B cell (primary cell): ENCODE measurements at regions not wholly inside any gene's neighbourhood (a gene's known extent, or its start where the extent isn't known, plus 50 kb on each side); places are given as distances from the start of the nearest gene placed in this dataset.

Experiments
- ATAC-seq: fragments of 200-7000 bp; cut with Tn5 transposase; one replicate; pipeline ENCODE4 v1.10.0; 2021; ENCODE audit warnings: low read depth, mild to moderate bottlenecking, moderate number of reproducible peaks, moderate library complexity
- CTCF ChIA-PET: fragments of 350-600 bp; sonication (Branson Sonifier 250); formaldehyde crosslinking; loops from one replicate; lab custom pipeline; 2021; ENCODE audit warnings: antibody characterized with exemption, inconsistent platforms; lab: Charles Lee
- POLR2A ChIA-PET: fragments of 350-600 bp; sonication (Branson Sonifier 250); formaldehyde crosslinking; loops from one replicate; lab custom pipeline; 2021; ENCODE audit warnings: antibody characterized with exemption; lab: Charles Lee
- DNase-seq: peaks from one replicate; pipeline ENCODE4 v3.0.0; 2013
- H2AFZ ChIP-seq: 2 replicates; pipeline ENCODE4 v1.6.1; 2012; ENCODE audit warnings: mild to moderate bottlenecking, low read depth, low read length; ENCODE audit not compliant: insufficient read depth, poor library complexity, severe bottlenecking
- H3K27ac ChIP-seq, 2 donors: 1 replicate in 1 of 2; 2 replicates in 1 of 2; pipeline ENCODE4 v1.5.1; 2012 to 2013; ENCODE audit warnings: low read length in 2 of 2, mild to moderate bottlenecking in 2 of 2, moderate library complexity in 1 of 2
- H3K27me3 ChIP-seq, 4 experiments: fragments of 200-600 bp in 1 of 4; sonication (generic) in 1 of 4; replicated peaks in 1 of 4; 1 replicate in 2 of 4; 2 replicates in 2 of 4; pipeline versions ENCODE4 v1.6.1 to v1.7.0; 2013 to 2016; ENCODE audit warnings: low read length in 3 of 4, mild to moderate bottlenecking in 2 of 4, mixed read lengths in 1 of 4, moderate library complexity in 1 of 4; ENCODE audit not compliant: insufficient read depth in 4 of 4, control insufficient read depth in 3 of 4; ENCODE audit errors: control extremely low read depth in 1 of 4
- H3K36me3 ChIP-seq, 2 experiments: replicated peaks in 1 of 2; 1 replicate in 1 of 2; 2 replicates in 1 of 2; pipeline versions ENCODE4 v1.6.1 to v1.7.1; 2013; ENCODE audit warnings: low read length in 1 of 2; ENCODE audit not compliant: insufficient read depth in 2 of 2, control insufficient read depth in 1 of 2; ENCODE audit errors: control extremely low read depth in 1 of 2, extremely low read depth in 1 of 2
- H3K4me1 ChIP-seq, 2 donors: fragments of 200-600 bp in 1 of 2; sonication (generic) in 1 of 2; 1 replicate in 1 of 2; 2 replicates in 1 of 2; pipeline versions ENCODE4 v1.5.1 to v1.6.1; 2013 to 2017; ENCODE audit warnings: low read length in 2 of 2; ENCODE audit not compliant: control insufficient read depth in 2 of 2, insufficient read depth in 2 of 2
- H3K4me2 ChIP-seq: replicated peaks from 2 replicates; pipeline ENCODE3; 2012; ENCODE audit warnings: mild to moderate bottlenecking, low read depth, low read length; ENCODE audit not compliant: poor library complexity, severe bottlenecking
- H3K4me3 ChIP-seq, 5 experiments: fragments of 200-600 bp in 1 of 5; sonication (generic) in 1 of 5; 1 replicate in 3 of 5; 2 replicates in 2 of 5; pipeline versions ENCODE4 v1.5.1 to v1.7.0; 2011 to 2016; ENCODE audit warnings: low read length in 4 of 5, mild to moderate bottlenecking in 4 of 5, low read depth in 2 of 5, control low read depth in 1 of 5, moderate library complexity in 1 of 5; ENCODE audit not compliant: insufficient read depth in 1 of 5; ENCODE audit errors: control extremely low read depth in 1 of 5, extremely low read depth in 1 of 5
- H3K79me2 ChIP-seq: fragments of 200-600 bp; sonication (generic); one replicate; pipeline ENCODE4 v1.6.0; 2016; ENCODE audit warnings: low read length; ENCODE audit not compliant: control insufficient read depth, insufficient read depth
- H3K9ac ChIP-seq: fragments of 200-600 bp; sonication (generic); 2 replicates; pipeline ENCODE4 v1.6.1; 2017; ENCODE audit warnings: mild to moderate bottlenecking, low read length, moderate library complexity
- H3K9me3 ChIP-seq, 3 donors: one replicate each; pipeline versions ENCODE4 v1.6.1 to v1.7.1; 2013; ENCODE audit warnings: low read length in 2 of 3; ENCODE audit not compliant: control insufficient read depth in 2 of 3, insufficient read depth in 1 of 3; ENCODE audit errors: control extremely low read depth in 1 of 3
- H4K20me1 ChIP-seq: 2 replicates; pipeline ENCODE4 v1.6.0; 2012; ENCODE audit warnings: mild to moderate bottlenecking, low read length; ENCODE audit not compliant: insufficient read depth, control insufficient read depth, poor library complexity, severe bottlenecking
- H3K27ac Mint-ChIP-seq: one replicate; pipeline ENCODE4 v1.8.0; 2021; ENCODE audit warnings: mixed read lengths
- H3K27me3 Mint-ChIP-seq: one replicate; pipeline ENCODE4 v1.8.0; 2021; ENCODE audit warnings: mixed read lengths
- H3K4me1 Mint-ChIP-seq: one replicate; pipeline ENCODE4 v1.8.0; 2021; ENCODE audit warnings: mixed read lengths
- H3K4me3 Mint-ChIP-seq: one replicate; pipeline ENCODE4 v1.8.0; 2021; ENCODE audit warnings: mixed read lengths
- H3K9me3 Mint-ChIP-seq: one replicate; pipeline ENCODE4 v1.8.0; 2022; ENCODE audit warnings: mixed read lengths; ENCODE audit not compliant: insufficient read depth
- CTCF ChIP-seq: fragments of 200-600 bp; IDR thresholded peaks from one replicate; pipeline ENCODE4 v1.8.0; 2022; ENCODE audit warnings: antibody characterized with exemption, mild to moderate bottlenecking
- EZH2 ChIP-seq: IDR thresholded peaks from 2 replicates; pipeline ENCODE4 v1.6.1; 2012; ENCODE audit warnings: borderline replicate concordance, low read depth, mild to moderate bottlenecking, moderate library complexity, low read length; ENCODE audit not compliant: insufficient read depth, poor library complexity, severe bottlenecking
- WGBS: methylation state at CpG from one replicate; pipeline ENCODE4 v1.1.5; 2013; ENCODE audit warnings: missing lambda C conversion rate; ENCODE audit not compliant: insufficient coverage; 5-methylcytosine and 5-hydroxymethylcytosine counted together
- intact Hi-C: fragments of 100-400 bp; cut with micrococcal nuclease; formaldehyde crosslinking; loops from one replicate; pipeline ENCODE4 v1.10.0; 2022

GRCh38 chr10:85433248-85433647, 933.3 kb downstream of the GRID1 start:
- DNase-seq (no peak), ATAC-seq (no peak)
- H3K36me3 ChIP-seq: no peaks in the 10 kb centered on the region
- H3K79me2 ChIP-seq: no peaks in the 10 kb centered on the region
- H3K9me3 ChIP-seq: no peaks in the 10 kb centered on the region
- H3K4me1 Mint-ChIP-seq: no peaks in the 10 kb centered on the region
- H4K20me1 ChIP-seq: no peaks in the 10 kb centered on the region
- no peak overlapping the region for H3K4me3 Mint-ChIP-seq
- H3K27me3 Mint-ChIP-seq: peaks cover 6% of the 10 kb centered on the region
- POLR2A ChIA-PET: no interaction called here
- no peaks in the 10 kb centered on the region for H3K27me3 ChIP-seq
- WGBS: 93% methylated on average over 5 of the region's 7 CpGs
- H3K4me3 ChIP-seq: no peak overlapping the region
- no peak overlapping the region for H3K9ac ChIP-seq
- intact Hi-C loops: no loop called here
- no peak for TF ChIP-seq EZH2
- TF ChIP-seq CTCF: no peak
- H3K27ac Mint-ChIP-seq: no peak overlapping the region
- no peak overlapping the region for H2AFZ ChIP-seq
- H3K4me1 ChIP-seq: no peaks in the 10 kb centered on the region
- no peak overlapping the region for H3K27ac ChIP-seq
- H3K4me2 ChIP-seq: no peak overlapping the region
- H3K9me3 Mint-ChIP-seq: no peaks in the 10 kb centered on the region
- CTCF ChIA-PET: no interaction called here

GRCh38 chr10:85444868-85445267, 921.7 kb downstream of the GRID1 start:
- intact Hi-C loops: no loop called here
- H2AFZ ChIP-seq: no peak overlapping the region
- DNase-seq (no peak), ATAC-seq (no peak)
- TF ChIP-seq EZH2: no peak
- no peak for TF ChIP-seq CTCF
- CTCF ChIA-PET: no interaction called here
- WGBS: 60% methylated on average over 1 of the region's 2 CpGs
- no peaks in the 10 kb centered on the region for H3K79me2 ChIP-seq
- no peaks in the 10 kb centered on the region for H3K4me1 ChIP-seq
- Mint-ChIP-seq H3K27ac (no peak overlapping the region), H3K9me3 (no peaks in the 10 kb centered on the region), H3K4me1 (no peaks in the 10 kb centered on the region), H3K4me3 (no peak overlapping the region), H3K27me3 (no peaks in the 10 kb centered on the region)
- no peak overlapping the region for H3K9ac ChIP-seq
- H4K20me1 ChIP-seq: no peaks in the 10 kb centered on the region
- POLR2A ChIA-PET: no interaction called here
- no peak overlapping the region for H3K4me3 ChIP-seq
- no peaks in the 10 kb centered on the region for H3K9me3 ChIP-seq
- H3K36me3 ChIP-seq: no peaks in the 10 kb centered on the region
- H3K27me3 ChIP-seq: no peaks in the 10 kb centered on the region
- no peak overlapping the region for H3K4me2 ChIP-seq
- no peak overlapping the region for H3K27ac ChIP-seq
